A673 (cell line): ENCODE measurements at regions not wholly inside any gene's neighbourhood (a gene's known extent, or its start where the extent isn't known, plus 50 kb on each side); places are given as distances from the start of the nearest gene placed in this dataset.

Experiments
- CTCF ChIP-seq: fragments of 300-800, 200-600 bp; sonication (generic); conservative IDR thresholded peaks from 2 replicates; pipeline ENCODE4 v1.5.1; 2017; ENCODE audit warnings: low read depth, mild to moderate bottlenecking, antibody characterized with exemption, low read length, moderate library complexity, mixed read lengths
- EZH2 ChIP-seq: fragments of 200-600 bp; sonication (generic); IDR thresholded peaks from 2 replicates; pipeline ENCODE4 v1.6.1; 2017; ENCODE audit warnings: borderline replicate concordance, low read depth, mild to moderate bottlenecking, mixed read lengths, antibody characterized with exemption, low read length; ENCODE audit not compliant: poor library complexity, severe bottlenecking

DNA sequence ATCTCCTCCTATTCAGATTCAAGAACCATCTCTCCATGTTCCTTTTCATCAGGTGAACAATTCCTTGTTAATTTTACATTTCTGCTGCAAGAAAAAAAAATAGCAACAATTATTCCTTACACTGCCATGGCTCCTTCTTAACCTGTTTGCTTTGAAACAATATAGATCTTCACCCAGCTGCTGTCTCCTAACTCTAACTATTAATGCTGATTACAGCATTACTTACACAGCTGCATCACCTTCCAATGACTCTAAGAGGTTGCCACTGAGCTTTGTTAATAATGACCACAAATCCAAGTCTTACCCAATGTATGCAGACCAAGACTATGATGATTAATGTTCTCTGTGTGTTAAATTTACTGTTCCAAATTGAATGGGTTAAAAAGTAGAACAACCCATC lies 541.4 kb downstream of the TOX3 start:
- no peak for TF ChIP-seq CTCF
- no peak for TF ChIP-seq EZH2
